Sigmoid colon (tissue), 6 donors: ENCODE measurements at regions not wholly inside any gene's neighbourhood (a gene's known extent, or its start where the extent isn't known, plus 50 kb on each side); places are given as distances from the start of the nearest gene placed in this dataset.

Source experiments
- DNase-seq: peaks from one replicate; pipeline ENCODE4 v3.0.0-alpha.2; 2019
- H3K27ac ChIP-seq, 4 donors: fragments of 200-600 bp; sonication (generic); one replicate each; pipeline ENCODE4 v1.5.1; 2016 to 2019; ENCODE audit warnings: mild to moderate bottlenecking in 1 of 4
- H3K27me3 ChIP-seq, 3 donors: fragments of 200-600 bp; sonication (generic); one replicate each; pipeline ENCODE4 v1.5.1; 2019; ENCODE audit warnings: mild to moderate bottlenecking in 1 of 3
- H3K36me3 ChIP-seq, 4 donors: fragments of 200-600 bp; sonication (generic); one replicate each; pipeline ENCODE4 v1.5.1; 2016 to 2019
- H3K4me1 ChIP-seq, 4 donors: fragments of 200-600 bp; sonication (generic); one replicate each; pipeline ENCODE4 v1.5.1; 2017 to 2019
- H3K4me3 ChIP-seq, 4 donors: fragments of 200-600 bp; sonication (generic); one replicate each; pipeline ENCODE4 v1.5.1; 2017 to 2019; ENCODE audit warnings: mild to moderate bottlenecking in 2 of 4, moderate library complexity in 1 of 4
- H3K9me3 ChIP-seq, 4 donors: fragments of 200-600 bp in 3 of 4; sonication (generic) in 3 of 4; one replicate each; pipeline versions ENCODE4 v1.5.1 to v1.6.1; 2013 to 2019
- EP300 ChIP-seq, 4 donors: sonication (generic); formaldehyde crosslinking; IDR thresholded peaks; one replicate each; pipeline ENCODE4 v1.6.1; 2017; ENCODE audit warnings: antibody characterized with exemption in 4 of 4
- POLR2A ChIP-seq, 2 donors: fragments of 450-650 bp; IDR thresholded peaks; one replicate each; pipeline ENCODE4 v1.6.1; 2016; ENCODE audit warnings: antibody characterized with exemption in 2 of 2, mild to moderate bottlenecking in 2 of 2, moderate library complexity in 2 of 2
- POLR2AphosphoS5 ChIP-seq, 4 donors: sonication (generic); formaldehyde crosslinking; IDR thresholded peaks; one replicate each; pipeline ENCODE4 v1.6.1; 2017; ENCODE audit warnings: antibody characterized with exemption in 4 of 4
- WGBS, 2 donors: extraction: QIAGEN DNeasy Blood & Tissue Kit; methylation state at CpG; one replicate each; pipeline ENCODE4 v1.1.7; 2013; 5-methylcytosine and 5-hydroxymethylcytosine counted together
- intact Hi-C: fragments of 100-400 bp; cut with DNase I; formaldehyde crosslinking; loops from one replicate; pipeline ENCODE4 v1.15.1; 2023
- TF ChIP-seq, protein P1 (sequence below), 4 experiments: fragments of 450-650 bp in 3 of 4; fragments of 200-600 bp in 1 of 4; IDR thresholded peaks; one replicate each; pipeline ENCODE4 v1.5.1; 2016 to 2019; ENCODE audit warnings: antibody characterized with exemption in 4 of 4, mild to moderate bottlenecking in 3 of 4, moderate library complexity in 2 of 4
- donor health status: healthy with polysubstance abuse.
- donor health status: healthy.

DNA sequence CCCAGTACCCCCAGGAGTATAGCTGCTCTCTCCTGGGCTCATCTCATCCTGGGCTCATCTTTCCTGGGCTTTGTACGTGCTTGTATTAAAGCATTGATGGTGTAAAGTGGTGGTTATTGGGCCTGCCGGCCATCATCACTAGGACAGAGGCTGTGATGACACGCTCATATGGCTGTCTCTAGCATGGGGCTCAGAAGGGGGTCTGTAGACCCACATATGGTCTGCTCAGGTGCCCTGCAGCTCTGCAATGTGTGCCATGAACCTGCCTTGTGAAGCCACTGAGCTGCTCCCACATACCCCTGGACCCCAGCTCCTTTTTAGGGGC, 143.4 kb downstream of the CDC5L start:
- Histone ChIP-seq H3K4me3 (no peak overlapping the region), H3K36me3 (no peaks in the 10 kb centered on the region), H3K9me3 (no peaks in the 10 kb centered on the region), H3K27me3 (peaks cover 0 to 4% (median 0%) of the 10 kb centered on the region in 3 donors), H3K27ac (no peak overlapping the region), H3K4me1 (no peaks in the 10 kb centered on the region)
- intact Hi-C loops = no loop called here
- no peak for DNase-seq
- 94 to 95% methylated on average over 3 of the region's 3 CpGs for WGBS, 2 donors
- TF ChIP-seq POLR2A (IDR thresholded peaks at IDR 0.05) (no peak), POLR2AphosphoS5 (IDR thresholded peaks at IDR 0.05) (no peak), EP300 (IDR thresholded peaks at IDR 0.05) (no peak)
- TF ChIP-seq, protein P1, sequence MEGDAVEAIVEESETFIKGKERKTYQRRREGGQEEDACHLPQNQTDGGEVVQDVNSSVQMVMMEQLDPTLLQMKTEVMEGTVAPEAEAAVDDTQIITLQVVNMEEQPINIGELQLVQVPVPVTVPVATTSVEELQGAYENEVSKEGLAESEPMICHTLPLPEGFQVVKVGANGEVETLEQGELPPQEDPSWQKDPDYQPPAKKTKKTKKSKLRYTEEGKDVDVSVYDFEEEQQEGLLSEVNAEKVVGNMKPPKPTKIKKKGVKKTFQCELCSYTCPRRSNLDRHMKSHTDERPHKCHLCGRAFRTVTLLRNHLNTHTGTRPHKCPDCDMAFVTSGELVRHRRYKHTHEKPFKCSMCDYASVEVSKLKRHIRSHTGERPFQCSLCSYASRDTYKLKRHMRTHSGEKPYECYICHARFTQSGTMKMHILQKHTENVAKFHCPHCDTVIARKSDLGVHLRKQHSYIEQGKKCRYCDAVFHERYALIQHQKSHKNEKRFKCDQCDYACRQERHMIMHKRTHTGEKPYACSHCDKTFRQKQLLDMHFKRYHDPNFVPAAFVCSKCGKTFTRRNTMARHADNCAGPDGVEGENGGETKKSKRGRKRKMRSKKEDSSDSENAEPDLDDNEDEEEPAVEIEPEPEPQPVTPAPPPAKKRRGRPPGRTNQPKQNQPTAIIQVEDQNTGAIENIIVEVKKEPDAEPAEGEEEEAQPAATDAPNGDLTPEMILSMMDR (IDR thresholded peaks at IDR 0.05) = no peak

DNA sequence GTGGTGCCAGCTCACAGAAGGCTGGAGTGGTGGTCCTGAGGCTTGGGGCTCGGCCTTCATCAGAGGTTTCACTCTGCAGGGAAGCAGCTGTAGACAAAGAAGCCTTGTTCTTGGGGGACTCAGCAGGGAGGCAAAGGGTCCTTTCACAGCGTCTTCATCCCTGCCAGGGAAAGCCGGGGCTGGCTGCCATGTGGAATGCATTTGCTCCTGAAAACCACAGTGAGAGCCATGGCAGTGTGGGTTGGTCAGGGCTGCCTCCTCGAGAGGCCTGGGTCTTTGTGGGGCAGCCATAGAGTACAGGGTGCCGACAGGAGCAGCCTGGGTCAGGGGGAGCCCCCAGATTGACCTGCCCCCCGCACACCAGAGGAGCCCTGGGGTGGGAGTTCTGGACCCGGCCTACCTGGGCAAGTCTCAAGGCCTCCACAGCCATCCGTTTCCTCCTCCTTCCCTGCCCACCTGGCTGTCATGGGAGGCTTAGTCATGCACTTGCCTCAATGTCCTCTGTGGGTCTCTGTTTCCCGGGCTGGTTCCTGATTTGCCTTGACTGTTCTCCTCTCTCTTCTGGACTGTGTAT, 144.0 kb downstream of the CDC5L start:
- H3K27ac ChIP-seq = no peak overlapping the region
- intact Hi-C loops = no loop called here
- no peaks in the 10 kb centered on the region for H3K4me1 ChIP-seq
- peaks cover 0 to 4% (median 0%) of the 10 kb centered on the region in 3 donors for H3K27me3 ChIP-seq
- H3K36me3 ChIP-seq = no peaks in the 10 kb centered on the region
- no peaks in the 10 kb centered on the region for H3K9me3 ChIP-seq
- DNase-seq = no peak
- TF ChIP-seq POLR2A (IDR thresholded peaks at IDR 0.05) (no peak), EP300 (IDR thresholded peaks at IDR 0.05) (no peak), POLR2AphosphoS5 (IDR thresholded peaks at IDR 0.05) (no peak)
- TF ChIP-seq, protein P1 (IDR thresholded peaks at IDR 0.05) = no peak
- no peak overlapping the region for H3K4me3 ChIP-seq
- WGBS, 2 donors = 84 to 88% methylated on average over 9 of the region's 9 CpGs

DNA sequence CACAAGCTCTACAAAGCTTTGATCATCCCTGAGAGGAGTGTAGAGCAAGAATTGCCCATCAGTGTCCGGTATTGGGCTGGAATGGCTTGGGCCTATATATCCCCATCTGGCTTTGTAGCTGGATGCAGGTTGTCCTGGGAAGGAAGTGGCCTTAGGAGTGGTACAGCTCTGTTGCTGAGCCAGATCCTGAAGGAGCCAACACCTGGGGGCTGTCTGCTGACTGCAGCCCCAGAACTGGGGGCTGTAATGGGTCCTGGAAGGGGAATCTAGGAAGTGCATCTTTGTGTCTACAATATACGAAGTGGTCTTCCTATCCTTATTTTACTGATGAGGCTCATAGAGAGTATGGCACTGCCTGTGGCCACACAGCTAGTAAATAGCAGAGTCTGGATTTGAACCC, 145.9 kb downstream of the CDC5L start:
- intact Hi-C loops = no loop called here
- H3K27me3 ChIP-seq = peaks cover 0 to 4% (median 0%) of the 10 kb centered on the region in 3 donors
- TF ChIP-seq POLR2AphosphoS5 (IDR thresholded peaks at IDR 0.05) (no peak), EP300 (IDR thresholded peaks at IDR 0.05) (no peak), POLR2A (IDR thresholded peaks at IDR 0.05) (no peak)
- TF ChIP-seq, protein P1 (IDR thresholded peaks at IDR 0.05) = no peak
- H3K4me1 ChIP-seq = no peaks in the 10 kb centered on the region
- WGBS, 2 donors = 91 to 93% methylated on average over 2 of the region's 2 CpGs
- no peak for DNase-seq
- no peak overlapping the region for H3K4me3 ChIP-seq
- no peaks in the 10 kb centered on the region for H3K9me3 ChIP-seq
- H3K36me3 ChIP-seq = no peaks in the 10 kb centered on the region
- H3K27ac ChIP-seq = no peak overlapping the region

DNA sequence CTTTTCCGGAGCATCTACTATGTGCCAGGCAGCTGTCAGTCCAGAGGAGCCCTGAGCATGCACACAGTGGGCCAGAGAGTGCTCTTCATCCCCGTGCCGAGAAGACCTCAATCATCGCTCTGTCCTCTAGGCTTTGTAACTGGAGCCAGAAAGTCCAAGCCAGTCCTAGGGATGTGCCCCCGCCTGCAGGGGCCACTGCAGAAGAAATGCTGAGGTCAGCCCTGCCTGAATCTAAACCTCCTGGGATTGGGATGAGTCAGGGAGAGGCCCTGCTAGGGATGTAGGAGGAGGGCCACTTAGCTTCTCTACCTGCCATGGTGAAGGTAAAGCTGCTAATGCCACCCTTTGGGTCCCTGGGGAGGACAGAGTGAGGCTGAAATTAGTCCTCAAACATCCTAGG, 146.8 kb downstream of the CDC5L start:
- DNase-seq = no peak

More for the DNA sequence above, 146.8 kb downstream of the CDC5L start:
- H3K27me3 ChIP-seq = peaks cover 0 to under 1% (median 0%) of the 10 kb centered on the region in 3 donors
- no peak overlapping the region for H3K27ac ChIP-seq
- intact Hi-C loops = no loop called here
- TF ChIP-seq, protein P1 (IDR thresholded peaks at IDR 0.05) = no peak
- no peak for TF ChIP-seq EP300 (IDR thresholded peaks at IDR 0.05)
- no peak for TF ChIP-seq POLR2AphosphoS5 (IDR thresholded peaks at IDR 0.05)
- no peak for TF ChIP-seq POLR2A (IDR thresholded peaks at IDR 0.05)
- WGBS, 2 donors = 95 to 96% methylated on average over 5 of the region's 5 CpGs
- H3K4me3 ChIP-seq = no peak overlapping the region
- no peaks in the 10 kb centered on the region for H3K9me3 ChIP-seq
- no peaks in the 10 kb centered on the region for H3K36me3 ChIP-seq
- H3K4me1 ChIP-seq = no peaks in the 10 kb centered on the region
